Testis (tissue), 2 donors: ENCODE measurements at regions not wholly inside any gene's neighbourhood (a gene's known extent, or its start where the extent isn't known, plus 50 kb on each side); places are given as distances from the start of the nearest gene placed in this dataset.

Experiments
- POLR2A ChIP-seq: fragments of 450-650 bp; IDR thresholded peaks from one replicate; pipeline ENCODE4 v1.6.1; 2017; ENCODE audit warnings: antibody characterized with exemption, mild to moderate bottlenecking, moderate library complexity
- TF ChIP-seq, protein P1 (sequence below), 3 experiments: fragments of 450-650 bp in 2 of 3; fragments of 200-600 bp in 1 of 3; sonication (generic) in 1 of 3; IDR thresholded peaks; one replicate each; pipeline ENCODE4 v1.5.1; 2016 to 2019; ENCODE audit warnings: antibody characterized with exemption in 3 of 3, mild to moderate bottlenecking in 2 of 3, moderate library complexity in 1 of 3

DNA sequence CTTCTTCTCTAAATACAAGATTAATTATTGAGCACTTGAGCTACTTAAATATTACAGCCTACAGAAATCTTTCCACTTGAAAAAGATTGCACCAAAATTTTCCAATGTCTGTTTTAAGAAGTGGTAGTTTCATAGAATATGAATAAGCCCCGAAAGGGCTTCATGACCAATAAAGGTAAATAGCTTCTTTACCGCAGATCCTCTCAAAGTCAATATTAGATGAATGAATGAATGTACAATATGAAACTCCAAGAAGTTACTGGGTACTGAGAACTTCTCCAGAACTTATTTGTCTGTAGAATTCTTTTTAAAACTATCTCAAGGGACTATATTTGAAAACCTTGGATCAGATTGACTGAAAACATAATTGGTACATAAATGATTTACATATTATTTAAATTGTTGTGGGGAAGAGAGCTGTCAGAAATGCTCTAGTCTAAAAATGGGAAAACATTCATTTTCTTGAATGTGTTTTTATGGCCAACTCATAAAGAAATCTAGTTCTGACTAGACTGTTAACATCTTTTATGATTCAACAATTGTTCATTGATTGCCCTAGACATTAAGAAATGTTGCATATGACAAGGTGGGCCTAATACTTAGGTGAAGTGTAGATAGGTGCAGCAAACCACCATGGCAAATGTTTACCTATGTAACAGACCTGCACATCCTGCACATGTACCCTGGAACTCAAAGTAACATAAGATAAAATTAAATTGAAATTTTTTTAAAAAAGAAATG is 227.0 kb downstream of the SPRY2 start:
- TF ChIP-seq, protein P1, sequence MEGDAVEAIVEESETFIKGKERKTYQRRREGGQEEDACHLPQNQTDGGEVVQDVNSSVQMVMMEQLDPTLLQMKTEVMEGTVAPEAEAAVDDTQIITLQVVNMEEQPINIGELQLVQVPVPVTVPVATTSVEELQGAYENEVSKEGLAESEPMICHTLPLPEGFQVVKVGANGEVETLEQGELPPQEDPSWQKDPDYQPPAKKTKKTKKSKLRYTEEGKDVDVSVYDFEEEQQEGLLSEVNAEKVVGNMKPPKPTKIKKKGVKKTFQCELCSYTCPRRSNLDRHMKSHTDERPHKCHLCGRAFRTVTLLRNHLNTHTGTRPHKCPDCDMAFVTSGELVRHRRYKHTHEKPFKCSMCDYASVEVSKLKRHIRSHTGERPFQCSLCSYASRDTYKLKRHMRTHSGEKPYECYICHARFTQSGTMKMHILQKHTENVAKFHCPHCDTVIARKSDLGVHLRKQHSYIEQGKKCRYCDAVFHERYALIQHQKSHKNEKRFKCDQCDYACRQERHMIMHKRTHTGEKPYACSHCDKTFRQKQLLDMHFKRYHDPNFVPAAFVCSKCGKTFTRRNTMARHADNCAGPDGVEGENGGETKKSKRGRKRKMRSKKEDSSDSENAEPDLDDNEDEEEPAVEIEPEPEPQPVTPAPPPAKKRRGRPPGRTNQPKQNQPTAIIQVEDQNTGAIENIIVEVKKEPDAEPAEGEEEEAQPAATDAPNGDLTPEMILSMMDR (IDR thresholded peaks at IDR 0.05), result no peak
- TF ChIP-seq POLR2A, result no peak
